Tibial artery (tissue), 4 donors: ENCODE measurements at regions not wholly inside any gene's neighbourhood (a gene's known extent, or its start where the extent isn't known, plus 50 kb on each side); places are given as distances from the start of the nearest gene placed in this dataset.

Experiments
- DNase-seq, 2 donors: peaks; one replicate each; pipeline ENCODE4 v3.0.0-alpha.2; 2019
- H3K27ac ChIP-seq, 2 donors: fragments of 200-600 bp; sonication (generic) in 1 of 2; 1 replicate in 1 of 2; 2 replicates in 1 of 2; pipeline ENCODE4 v1.5.1; 2018 to 2019; ENCODE audit warnings: mild to moderate bottlenecking in 1 of 2
- H3K27me3 ChIP-seq, 2 donors: fragments of 200-600 bp; sonication (generic) in 1 of 2; one replicate each; pipeline versions ENCODE4 v1.5.1 to v1.6.0; 2016 to 2019
- H3K36me3 ChIP-seq, 3 donors: fragments of 200-600 bp; sonication (generic) in 2 of 3; one replicate each; pipeline ENCODE4 v1.5.1; 2016 to 2019; ENCODE audit warnings: mild to moderate bottlenecking in 2 of 3
- H3K4me1 ChIP-seq, 4 donors: fragments of 200-600 bp; sonication (generic) in 2 of 4; 1 replicate in 3 of 4; 2 replicates in 1 of 4; pipeline ENCODE4 v1.5.1; 2016 to 2019
- H3K4me3 ChIP-seq, 2 donors: fragments of 200-600 bp; sonication (generic) in 1 of 2; 1 replicate in 1 of 2; 2 replicates in 1 of 2; pipeline ENCODE4 v1.5.1; 2018 to 2019; ENCODE audit warnings: mild to moderate bottlenecking in 2 of 2
- H3K9me3 ChIP-seq, 3 donors: fragments of 200-600 bp; sonication (generic) in 1 of 3; one replicate each; pipeline ENCODE4 v1.5.1; 2016 to 2019
- CTCF ChIP-seq, 2 experiments: fragments of 200-600 bp in 1 of 2; fragments of 450-650 bp in 1 of 2; IDR thresholded peaks; one replicate each; pipeline ENCODE4 v1.5.1; 2017 to 2019; ENCODE audit warnings: antibody characterized with exemption in 2 of 2, mild to moderate bottlenecking in 1 of 2, moderate library complexity in 1 of 2
- intact Hi-C: fragments of 100-400 bp; cut with DNase I; formaldehyde crosslinking; loops from one replicate; pipeline ENCODE4 v1.15.0; 2023; ENCODE audit warnings: low total_unique reads

GRCh38 chr14:39558525-39558924 is 126.3 kb upstream of the FBXO33 start:
- Histone ChIP-seq H3K9me3 (peaks cover 0 to 20% (median 4%) of the 10 kb centered on the region in 3 donors), H3K27ac (no peak overlapping the region), H3K4me3 (no peak overlapping the region), H3K36me3 (no peaks in the 10 kb centered on the region), H3K27me3 (no peaks in the 10 kb centered on the region), H3K4me1 (peaks cover 0 to 24% (median 2%) of the 10 kb centered on the region in 4 donors)
- TF ChIP-seq CTCF (IDR thresholded peaks at IDR 0.05), result no peak
- intact Hi-C loops, result no loop called here
- no peak for DNase-seq

- Histone ChIP-seq H3K4me1 (peaks cover 0 to 17% (median 0%) of the 10 kb centered on the region in 4 donors), H3K27ac (no peak overlapping the region), H3K9me3 (peaks cover 0 to 20% (median 4%) of the 10 kb centered on the region in 3 donors), H3K4me3 (no peak overlapping the region), H3K27me3 (no peaks in the 10 kb centered on the region), H3K36me3 (no peaks in the 10 kb centered on the region)
- TF ChIP-seq CTCF (IDR thresholded peaks at IDR 0.05), result no peak
- DNase-seq, result no peak
- intact Hi-C loops, result no loop called here
Observed at GRCh38 chr14:39555749-39556148, 123.5 kb upstream of the FBXO33 start.

GRCh38 chr14:39554576-39554975 is 122.3 kb upstream of the FBXO33 start:
- Histone ChIP-seq H3K27me3 (no peaks in the 10 kb centered on the region), H3K9me3 (peaks cover 0 to 15% (median 2%) of the 10 kb centered on the region in 3 donors), H3K4me1 (peaks cover 0 to 17% (median 0%) of the 10 kb centered on the region in 4 donors), H3K4me3 (no peak overlapping the region), H3K27ac (no peak overlapping the region), H3K36me3 (no peaks in the 10 kb centered on the region)
- intact Hi-C loops, result no loop called here
- no peak for DNase-seq
- no peak for TF ChIP-seq CTCF (IDR thresholded peaks at IDR 0.05)

- Histone ChIP-seq H3K27me3 (no peaks in the 10 kb centered on the region), H3K27ac (no peak overlapping the region)
- intact Hi-C loops, result no loop called here
Observed at GRCh38 chr14:39548358-39548757, 116.1 kb upstream of the FBXO33 start.

GRCh38 chr14:39547845-39548244 is 115.6 kb upstream of the FBXO33 start:
- no peak for TF ChIP-seq CTCF (IDR thresholded peaks at IDR 0.05)
- no peak overlapping the region for H3K4me3 ChIP-seq
- no peak overlapping the region for H3K27ac ChIP-seq
- no peak for DNase-seq
- H3K4me1 ChIP-seq, result no peaks in the 10 kb centered on the region
- intact Hi-C loops, result no loop called here
- no peaks in the 10 kb centered on the region for H3K36me3 ChIP-seq
- peaks cover 0 to 12% (median 0%) of the 10 kb centered on the region in 3 donors for H3K9me3 ChIP-seq
- H3K27me3 ChIP-seq, result no peaks in the 10 kb centered on the region

More at GRCh38 chr14:39548358-39548757, 116.1 kb upstream of the FBXO33 start:
- no peak for TF ChIP-seq CTCF (IDR thresholded peaks at IDR 0.05)
- H3K4me1 ChIP-seq, result no peaks in the 10 kb centered on the region
- no peak for DNase-seq
- H3K36me3 ChIP-seq, result no peaks in the 10 kb centered on the region
- no peak overlapping the region for H3K4me3 ChIP-seq
- H3K9me3 ChIP-seq, result peaks cover 0 to 12% (median 0%) of the 10 kb centered on the region in 3 donors

- DNase-seq, result no peak
- no peaks in the 10 kb centered on the region for H3K36me3 ChIP-seq
- peaks cover 0 to 6% (median 0%) of the 10 kb centered on the region in 4 donors for H3K4me1 ChIP-seq
- intact Hi-C loops, result no loop called here
- peaks cover 0 to 17% (median 0%) of the 10 kb centered on the region in 3 donors for H3K9me3 ChIP-seq
- TF ChIP-seq CTCF (IDR thresholded peaks at IDR 0.05), result no peak
- H3K4me3 ChIP-seq, result no peak overlapping the region
- no peaks in the 10 kb centered on the region for H3K27me3 ChIP-seq
- no peak overlapping the region for H3K27ac ChIP-seq
Observed at GRCh38 chr14:39505812-39506211, 73.6 kb upstream of the FBXO33 start.
